Vagina (tissue), 2 donors: ENCODE measurements at regions not wholly inside any gene's neighbourhood (a gene's known extent, or its start where the extent isn't known, plus 50 kb on each side); places are given as distances from the start of the nearest gene placed in this dataset.

Experiments used
- DNase-seq, 2 donors: peaks; one replicate each; pipeline ENCODE4 v3.0.0-alpha.2; 2017; ENCODE audit errors: extremely low spot score in 2 of 2
- H3K27ac ChIP-seq: fragments of 200-600 bp; sonication (generic); one replicate; pipeline ENCODE4 v1.5.1; 2019
- H3K27me3 ChIP-seq: fragments of 200-600 bp; sonication (generic); one replicate; pipeline ENCODE4 v1.5.1; 2019
- H3K36me3 ChIP-seq, 2 donors: fragments of 200-600 bp; sonication (generic); one replicate each; pipeline ENCODE4 v1.5.1; 2017 to 2019
- H3K4me1 ChIP-seq: fragments of 200-600 bp; sonication (generic); one replicate; pipeline ENCODE4 v1.5.1; 2019
- H3K4me3 ChIP-seq, 2 donors: fragments of 200-600 bp; sonication (generic); 1 replicate in 1 of 2; 2 replicates in 1 of 2; pipeline ENCODE4 v1.5.1; 2016 to 2019
- H3K9me3 ChIP-seq: fragments of 200-600 bp; sonication (generic); one replicate; pipeline ENCODE4 v1.5.1; 2019
- CTCF ChIP-seq, 3 experiments: fragments of 450-650 bp in 2 of 3; fragments of 200-600 bp in 1 of 3; sonication (generic) in 1 of 3; IDR thresholded peaks; one replicate each; pipeline ENCODE4 v1.5.1; 2017 to 2019; ENCODE audit warnings: antibody characterized with exemption in 3 of 3, mild to moderate bottlenecking in 2 of 3, moderate library complexity in 2 of 3
- POLR2A ChIP-seq, 2 donors: fragments of 450-650 bp; IDR thresholded peaks; one replicate each; pipeline ENCODE4 v1.6.1; 2017; ENCODE audit warnings: antibody characterized with exemption in 2 of 2, mild to moderate bottlenecking in 2 of 2, moderate library complexity in 2 of 2
- POLR2AphosphoS5 ChIP-seq, 2 donors: sonication (generic); formaldehyde crosslinking; IDR thresholded peaks; one replicate each; pipeline ENCODE4 v1.9.0; 2017; ENCODE audit warnings: antibody characterized with exemption in 2 of 2, mild to moderate bottlenecking in 2 of 2, low read depth in 1 of 2; ENCODE audit not compliant: insufficient read depth in 1 of 2
- intact Hi-C: fragments of 100-400 bp; cut with DNase I; formaldehyde crosslinking; loops from one replicate; pipeline ENCODE4 v1.15.1; 2023

GRCh38 chr12:115158816-115159215, 474.8 kb upstream of the TBX3 start:
- H3K9me3 ChIP-seq, result no peaks in the 10 kb centered on the region
- intact Hi-C loops, result no loop called here
- no peaks in the 10 kb centered on the region for H3K4me1 ChIP-seq
- H3K27ac ChIP-seq, result no peak overlapping the region
- DNase-seq, result no peak
- H3K36me3 ChIP-seq, result no peaks in the 10 kb centered on the region
- no peaks in the 10 kb centered on the region for H3K27me3 ChIP-seq
- no peak overlapping the region for H3K4me3 ChIP-seq
- no peak for TF ChIP-seq POLR2AphosphoS5 (IDR thresholded peaks at IDR 0.05; ENCODE audit: insufficient read depth in 1 of 2, low read depth in 1 of 2)
- TF ChIP-seq POLR2A (IDR thresholded peaks at IDR 0.05), result no peak
- no peak for TF ChIP-seq CTCF (IDR thresholded peaks at IDR 0.05)

- no peak overlapping the region for H3K4me3 ChIP-seq
- H3K4me1 ChIP-seq, result no peaks in the 10 kb centered on the region
- no peaks in the 10 kb centered on the region for H3K36me3 ChIP-seq
- H3K27me3 ChIP-seq, result no peaks in the 10 kb centered on the region
- TF ChIP-seq POLR2AphosphoS5 (IDR thresholded peaks at IDR 0.05; ENCODE audit: insufficient read depth in 1 of 2, low read depth in 1 of 2) (no peak), CTCF (IDR thresholded peaks at IDR 0.05) (no peak), POLR2A (IDR thresholded peaks at IDR 0.05) (no peak)
- intact Hi-C loops, result no loop called here
- no peaks in the 10 kb centered on the region for H3K9me3 ChIP-seq
- H3K27ac ChIP-seq, result no peak overlapping the region
- no peak for DNase-seq
These were observed 472.0 kb upstream of the TBX3 start for GRCh38 chr12:115155665-115156645.

GRCh38 chr12:115149685-115150378, 465.9 kb upstream of the TBX3 start:
- no peaks in the 10 kb centered on the region for H3K36me3 ChIP-seq
- no peak overlapping the region for H3K27ac ChIP-seq
- no peak overlapping the region for H3K4me3 ChIP-seq
- intact Hi-C loops, result no loop called here
- no peak for DNase-seq
- no peaks in the 10 kb centered on the region for H3K4me1 ChIP-seq
- no peak for TF ChIP-seq POLR2AphosphoS5 (IDR thresholded peaks at IDR 0.05; ENCODE audit: insufficient read depth in 1 of 2, low read depth in 1 of 2)
- no peak for TF ChIP-seq CTCF (IDR thresholded peaks at IDR 0.05)
- no peak for TF ChIP-seq POLR2A (IDR thresholded peaks at IDR 0.05)
- H3K27me3 ChIP-seq, result no peaks in the 10 kb centered on the region
- no peaks in the 10 kb centered on the region for H3K9me3 ChIP-seq

GRCh38 chr12:115149279-115149678, 465.3 kb upstream of the TBX3 start:
- TF ChIP-seq POLR2A (IDR thresholded peaks at IDR 0.05) (no peak), CTCF (IDR thresholded peaks at IDR 0.05) (no peak), POLR2AphosphoS5 (IDR thresholded peaks at IDR 0.05; ENCODE audit: insufficient read depth in 1 of 2, low read depth in 1 of 2) (no peak)
- H3K9me3 ChIP-seq, result no peaks in the 10 kb centered on the region
- H3K27me3 ChIP-seq, result no peaks in the 10 kb centered on the region
- DNase-seq, result no peak
- H3K36me3 ChIP-seq, result no peaks in the 10 kb centered on the region
- H3K4me3 ChIP-seq, result no peak overlapping the region
- intact Hi-C loops, result no loop called here
- H3K4me1 ChIP-seq, result no peaks in the 10 kb centered on the region
- no peak overlapping the region for H3K27ac ChIP-seq
